Right lobe of liver (tissue), 6 donors: ENCODE measurements at regions not wholly inside any gene's neighbourhood (a gene's known extent, or its start where the extent isn't known, plus 50 kb on each side); places are given as distances from the start of the nearest gene placed in this dataset.

Source experiments
- ATAC-seq, 4 donors: fragments of 200-7000 bp; cut with Tn5 transposase; one replicate each; pipeline ENCODE4 v1.9.1; 2020; ENCODE audit warnings: mild to moderate bottlenecking in 4 of 4, moderate library complexity in 4 of 4
- DNase-seq, 3 donors: peaks; one replicate each; pipeline ENCODE4 v3.0.0-alpha.2; 2020
- H3K27ac ChIP-seq, 3 donors: fragments of 200-600 bp; one replicate each; pipeline ENCODE4 v1.8.0; 2022
- H3K27me3 ChIP-seq, 2 donors: fragments of 200-600 bp; one replicate each; pipeline ENCODE4 v1.8.0; 2022
- H3K36me3 ChIP-seq, 4 donors: fragments of 200-600 bp; sonication (generic) in 1 of 4; one replicate each; pipeline versions ENCODE4 v1.5.1 to v1.8.0; 2017 to 2022; ENCODE audit warnings: control low read depth in 1 of 4
- H3K4me1 ChIP-seq, 4 donors: fragments of 200-600 bp; sonication (generic) in 1 of 4; one replicate each; pipeline versions ENCODE4 v1.5.1 to v1.8.0; 2017 to 2022; ENCODE audit warnings: control low read depth in 1 of 4
- H3K4me3 ChIP-seq, 3 donors: fragments of 200-600 bp; one replicate each; pipeline ENCODE4 v1.8.0; 2022
- H3K9me3 ChIP-seq, 4 donors: fragments of 200-600 bp; sonication (generic) in 1 of 4; one replicate each; pipeline versions ENCODE4 v1.5.1 to v1.8.0; 2017 to 2022; ENCODE audit warnings: control low read depth in 1 of 4
- POLR2A ChIP-seq: fragments of 450-650 bp; IDR thresholded peaks from one replicate; pipeline ENCODE4 v1.6.1; 2017; ENCODE audit warnings: antibody characterized with exemption, mild to moderate bottlenecking
- WGBS: methylation state at CpG from one replicate; pipeline ENCODE4 v1.1.6; 2018; ENCODE audit warnings: low coverage, low lambda C conversion rate; ENCODE audit not compliant: insufficient coverage; ENCODE audit errors: missing lambda C conversion rate; 5-methylcytosine and 5-hydroxymethylcytosine counted together
- intact Hi-C, 2 donors: fragments of 100-400 bp; cut with DNase I; formaldehyde crosslinking; loops; one replicate each; pipeline versions ENCODE4 v1.11.2 to v1.14.1; 2022
- TF ChIP-seq, protein P1 (sequence below), 4 donors: fragments of 200-600 bp in 3 of 4; fragments of 450-650 bp in 1 of 4; IDR thresholded peaks; one replicate each; pipeline versions ENCODE4 v1.5.1 to v1.8.0; 2016 to 2022; ENCODE audit warnings: antibody characterized with exemption in 4 of 4, mild to moderate bottlenecking in 2 of 4
- donor health status: DM: no; HTN: yes; CAD: no.
- donor health status: DM: no; HTN: no; CAD: no.
- donor health status: DM: no; HTN: no; CAD: no.
- donor health status: DM: no; HTN: yes; CAD: no.
- donor health status: DM: no; HTN: yes; CAD: no.

DNA sequence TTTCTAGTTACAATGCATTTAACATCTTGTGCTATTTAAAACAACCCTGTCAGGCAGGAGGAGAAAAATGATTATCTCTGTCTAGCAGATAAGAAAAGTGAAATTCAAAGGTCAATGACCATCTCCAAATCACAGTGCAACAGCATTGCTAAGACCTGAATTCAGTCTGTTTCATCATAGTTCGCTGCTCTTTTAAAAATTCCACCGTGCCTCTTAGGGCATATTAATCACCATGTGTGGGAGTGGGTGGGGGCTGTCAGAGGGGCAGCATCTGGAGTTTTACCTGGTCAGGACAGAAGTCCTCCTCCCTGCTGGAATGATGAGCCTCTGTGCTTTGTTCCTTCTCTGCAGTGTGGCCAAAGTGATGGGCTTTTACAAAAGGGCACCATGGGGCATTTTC lies 418.7 kb upstream of the RGPD4 start:
- TF ChIP-seq POLR2A: no peak
- TF ChIP-seq, protein P1, sequence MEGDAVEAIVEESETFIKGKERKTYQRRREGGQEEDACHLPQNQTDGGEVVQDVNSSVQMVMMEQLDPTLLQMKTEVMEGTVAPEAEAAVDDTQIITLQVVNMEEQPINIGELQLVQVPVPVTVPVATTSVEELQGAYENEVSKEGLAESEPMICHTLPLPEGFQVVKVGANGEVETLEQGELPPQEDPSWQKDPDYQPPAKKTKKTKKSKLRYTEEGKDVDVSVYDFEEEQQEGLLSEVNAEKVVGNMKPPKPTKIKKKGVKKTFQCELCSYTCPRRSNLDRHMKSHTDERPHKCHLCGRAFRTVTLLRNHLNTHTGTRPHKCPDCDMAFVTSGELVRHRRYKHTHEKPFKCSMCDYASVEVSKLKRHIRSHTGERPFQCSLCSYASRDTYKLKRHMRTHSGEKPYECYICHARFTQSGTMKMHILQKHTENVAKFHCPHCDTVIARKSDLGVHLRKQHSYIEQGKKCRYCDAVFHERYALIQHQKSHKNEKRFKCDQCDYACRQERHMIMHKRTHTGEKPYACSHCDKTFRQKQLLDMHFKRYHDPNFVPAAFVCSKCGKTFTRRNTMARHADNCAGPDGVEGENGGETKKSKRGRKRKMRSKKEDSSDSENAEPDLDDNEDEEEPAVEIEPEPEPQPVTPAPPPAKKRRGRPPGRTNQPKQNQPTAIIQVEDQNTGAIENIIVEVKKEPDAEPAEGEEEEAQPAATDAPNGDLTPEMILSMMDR (IDR thresholded peaks at IDR 0.05): no peak
- no peaks in the 10 kb centered on the region for H3K27me3 ChIP-seq
- no peak overlapping the region for H3K4me3 ChIP-seq
- intact Hi-C loops: no loop called here
- H3K27ac ChIP-seq: no peak overlapping the region
- no peak for DNase-seq
- H3K4me1 ChIP-seq: no peaks in the 10 kb centered on the region
- ATAC-seq: no peak
- no peaks in the 10 kb centered on the region for H3K36me3 ChIP-seq
- no peaks in the 10 kb centered on the region for H3K9me3 ChIP-seq
- WGBS: 42% methylated on average over 2 of the region's 2 CpGs

DNA sequence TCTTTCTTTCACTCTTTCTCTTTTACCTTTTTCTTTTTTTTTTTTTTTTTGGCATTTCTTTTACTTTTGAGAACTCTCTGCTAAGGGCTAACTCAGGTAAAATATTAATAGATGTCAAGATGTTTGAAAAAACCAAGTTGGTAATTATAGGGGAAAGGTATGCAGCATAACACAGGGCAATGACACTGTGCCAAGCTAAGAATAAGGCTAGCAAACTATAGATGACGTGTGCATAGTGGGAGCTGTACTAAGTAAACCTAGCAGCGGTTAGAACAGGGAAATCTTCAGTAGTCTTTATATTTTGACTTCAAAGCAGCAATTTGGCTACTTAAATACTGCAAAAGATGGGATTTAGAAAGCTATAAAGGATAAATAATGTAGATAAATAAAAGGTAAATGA lies 415.4 kb upstream of the RGPD4 start:
- 43% methylated on average over 2 of the region's 2 CpGs for WGBS
- no peaks in the 10 kb centered on the region for H3K27me3 ChIP-seq
- H3K27ac ChIP-seq: no peak overlapping the region
- TF ChIP-seq, protein P1 (IDR thresholded peaks at IDR 0.05): no peak
- H3K9me3 ChIP-seq: no peaks in the 10 kb centered on the region
- intact Hi-C loops: no loop called here
- DNase-seq (no peak), ATAC-seq (no peak)
- no peaks in the 10 kb centered on the region for H3K36me3 ChIP-seq
- no peaks in the 10 kb centered on the region for H3K4me1 ChIP-seq
- H3K4me3 ChIP-seq: no peak overlapping the region

DNA sequence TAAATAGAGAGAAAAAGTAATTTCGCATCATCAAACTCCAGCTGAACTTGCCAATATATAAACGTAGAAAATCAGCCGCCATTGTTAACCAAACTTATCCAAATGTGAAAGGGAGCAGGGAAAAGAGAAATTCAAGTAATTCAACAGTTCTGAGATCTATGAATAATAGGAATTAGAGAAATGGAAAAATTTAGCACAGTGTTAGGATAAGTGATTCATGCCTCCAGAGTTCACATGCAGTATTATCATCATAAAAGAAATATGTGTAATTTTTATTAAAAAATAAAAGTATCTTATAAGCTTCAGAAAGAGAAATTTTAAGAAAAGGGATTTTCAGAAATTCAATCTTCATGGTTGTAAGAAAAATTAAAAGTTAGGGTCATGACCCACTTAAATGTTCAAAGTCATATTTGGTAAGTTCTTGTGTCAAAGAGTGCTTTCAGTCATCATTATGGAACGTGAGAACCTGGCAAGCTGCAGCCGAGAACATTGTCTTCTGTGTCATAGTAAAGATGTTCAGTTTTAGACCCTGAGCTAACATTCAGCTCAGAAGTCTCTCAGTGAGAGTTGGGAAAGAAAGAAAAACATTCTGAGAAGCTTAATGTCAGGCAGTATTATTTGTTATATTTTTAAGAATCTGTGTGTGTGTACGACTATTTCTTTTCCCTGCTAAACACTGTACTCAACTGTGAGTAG lies 414.3 kb upstream of the RGPD4 start:
- TF ChIP-seq POLR2A: no peak
- TF ChIP-seq, protein P1 (IDR thresholded peaks at IDR 0.05): no peak
- Histone ChIP-seq H3K27ac (no peak overlapping the region), H3K4me1 (no peaks in the 10 kb centered on the region)

DNA sequence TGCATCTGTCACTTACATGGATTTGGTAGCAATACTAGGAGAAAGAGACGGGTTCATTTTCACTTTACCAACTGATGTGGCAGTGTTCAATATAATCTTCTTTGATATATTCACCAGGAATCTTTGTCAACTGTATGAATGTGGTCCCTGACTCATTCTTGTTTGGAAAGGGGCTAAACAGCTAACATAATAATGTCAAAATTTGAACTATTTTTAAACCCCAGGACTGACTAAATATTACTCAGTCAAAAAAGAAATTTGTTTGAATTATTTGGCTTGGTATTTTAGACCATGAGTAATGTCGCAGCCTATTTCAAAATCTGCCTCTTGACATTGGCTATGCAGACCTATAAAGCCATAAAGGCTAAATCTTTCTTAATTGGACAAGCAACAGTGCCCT lies 413.7 kb upstream of the RGPD4 start:
- no peaks in the 10 kb centered on the region for H3K36me3 ChIP-seq
- H3K9me3 ChIP-seq: no peaks in the 10 kb centered on the region
- intact Hi-C loops: no loop called here
- H3K27ac ChIP-seq: no peak overlapping the region
- no peaks in the 10 kb centered on the region for H3K27me3 ChIP-seq
- DNase-seq (no peak), ATAC-seq (no peak)
- H3K4me1 ChIP-seq: no peaks in the 10 kb centered on the region
- WGBS: 44% methylated on average over 2 of the region's 2 CpGs
- no peak for TF ChIP-seq POLR2A
- TF ChIP-seq, protein P1 (IDR thresholded peaks at IDR 0.05): no peak
- H3K4me3 ChIP-seq: no peak overlapping the region

More for the DNA sequence above, 414.3 kb upstream of the RGPD4 start:
- ATAC-seq (no peak), DNase-seq (no peak)
- intact Hi-C loops: no loop called here
- 56% methylated on average over 6 of the region's 6 CpGs for WGBS
- Histone ChIP-seq H3K4me3 (no peak overlapping the region), H3K27me3 (no peaks in the 10 kb centered on the region), H3K36me3 (no peaks in the 10 kb centered on the region), H3K9me3 (no peaks in the 10 kb centered on the region)

DNA sequence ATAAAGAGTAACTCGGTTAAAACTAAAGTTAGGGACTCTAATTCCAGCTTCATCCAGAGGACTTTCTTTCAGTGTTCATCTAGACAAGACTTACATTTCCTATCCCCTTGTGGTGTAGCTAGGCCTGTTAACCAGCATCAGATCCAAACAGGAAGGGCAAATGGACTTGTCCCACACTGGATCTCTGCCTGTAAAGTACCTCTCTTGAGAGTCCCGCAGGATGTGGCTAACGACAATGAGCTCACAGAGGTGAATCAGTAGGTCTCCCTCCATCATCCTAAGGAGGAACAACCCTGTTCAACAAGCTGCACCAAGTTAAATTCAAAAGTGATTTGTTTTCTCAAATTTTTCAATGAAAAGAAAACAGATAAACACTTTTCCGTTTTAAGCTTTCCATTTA lies 412.3 kb upstream of the RGPD4 start:
- Histone ChIP-seq H3K27me3 (no peaks in the 10 kb centered on the region), H3K9me3 (no peaks in the 10 kb centered on the region), H3K4me3 (no peak overlapping the region), H3K27ac (no peak overlapping the region), H3K4me1 (no peaks in the 10 kb centered on the region), H3K36me3 (no peaks in the 10 kb centered on the region)
- WGBS: 37% methylated on average over 3 of the region's 4 CpGs
- ATAC-seq: no peak
- no peak for TF ChIP-seq POLR2A
- TF ChIP-seq, protein P1 (IDR thresholded peaks at IDR 0.05): no peak
- no peak for DNase-seq
- intact Hi-C loops: no loop called here
